ENCODE measurements at regions not wholly inside any gene's neighbourhood (a gene's known extent, or its start where the extent isn't known, plus 50 kb on each side); places are given as distances from the start of the nearest gene placed in this dataset.

DNA sequence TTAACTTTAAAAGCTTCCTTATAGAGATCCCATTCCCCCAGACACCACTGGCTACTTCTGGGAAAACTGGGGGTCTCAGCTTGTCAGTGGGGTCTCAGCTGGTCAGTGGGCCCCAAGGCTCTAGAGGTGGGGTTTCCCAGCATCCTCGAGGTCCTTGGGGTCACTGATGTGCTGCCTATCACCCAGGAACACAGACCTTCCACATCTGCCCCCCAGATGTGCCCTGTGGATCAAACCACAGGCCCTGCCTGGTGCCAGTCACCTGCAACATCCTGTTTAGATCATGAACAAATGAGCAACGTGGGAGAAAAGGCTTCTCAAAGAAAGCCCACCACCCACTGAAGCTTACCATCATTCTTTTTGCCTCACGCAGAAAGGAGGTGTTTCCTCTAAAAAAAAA lies 165.6 kb upstream of the FSTL4 start:
- no peak for FAIRE-seq
- no peak for DNase-seq (ENCODE audit: low spot score)

DNA sequence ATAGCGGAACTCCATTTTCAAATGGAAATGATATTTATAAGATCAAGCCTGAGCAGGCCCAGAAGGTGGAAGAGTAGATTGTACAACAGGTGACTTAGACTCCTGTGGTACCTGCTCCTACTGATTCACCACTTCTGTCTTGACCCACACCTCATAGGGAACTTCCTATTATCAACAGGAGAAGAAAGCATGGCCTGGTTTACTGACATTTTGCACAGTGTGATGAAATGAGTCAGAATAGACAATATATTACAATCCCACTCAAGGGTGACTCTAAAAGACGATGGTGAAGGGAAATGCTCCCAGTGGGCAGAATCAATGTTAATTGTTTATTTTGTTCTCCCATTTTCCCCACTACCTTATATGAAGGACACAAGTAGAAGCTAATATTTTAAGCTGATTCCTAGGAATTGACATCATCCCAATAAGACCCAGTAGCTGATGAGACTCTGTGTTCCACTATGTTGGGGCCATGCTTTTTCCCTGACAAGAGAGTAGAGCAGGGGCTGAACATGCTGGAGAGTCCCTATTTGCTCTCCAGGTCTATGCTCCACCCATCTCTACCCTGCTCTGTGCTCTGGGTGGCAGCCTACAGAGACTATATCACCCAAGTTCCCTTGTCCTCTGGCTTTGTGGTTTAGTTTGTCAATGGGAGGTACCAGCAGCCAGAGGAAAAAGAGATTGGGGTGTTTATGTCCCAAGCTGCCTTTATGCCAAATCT lies 163.4 kb upstream of the FSTL4 start:
- DNase-seq (ENCODE audit: low spot score) (no peak), FAIRE-seq (no peak)

DNA sequence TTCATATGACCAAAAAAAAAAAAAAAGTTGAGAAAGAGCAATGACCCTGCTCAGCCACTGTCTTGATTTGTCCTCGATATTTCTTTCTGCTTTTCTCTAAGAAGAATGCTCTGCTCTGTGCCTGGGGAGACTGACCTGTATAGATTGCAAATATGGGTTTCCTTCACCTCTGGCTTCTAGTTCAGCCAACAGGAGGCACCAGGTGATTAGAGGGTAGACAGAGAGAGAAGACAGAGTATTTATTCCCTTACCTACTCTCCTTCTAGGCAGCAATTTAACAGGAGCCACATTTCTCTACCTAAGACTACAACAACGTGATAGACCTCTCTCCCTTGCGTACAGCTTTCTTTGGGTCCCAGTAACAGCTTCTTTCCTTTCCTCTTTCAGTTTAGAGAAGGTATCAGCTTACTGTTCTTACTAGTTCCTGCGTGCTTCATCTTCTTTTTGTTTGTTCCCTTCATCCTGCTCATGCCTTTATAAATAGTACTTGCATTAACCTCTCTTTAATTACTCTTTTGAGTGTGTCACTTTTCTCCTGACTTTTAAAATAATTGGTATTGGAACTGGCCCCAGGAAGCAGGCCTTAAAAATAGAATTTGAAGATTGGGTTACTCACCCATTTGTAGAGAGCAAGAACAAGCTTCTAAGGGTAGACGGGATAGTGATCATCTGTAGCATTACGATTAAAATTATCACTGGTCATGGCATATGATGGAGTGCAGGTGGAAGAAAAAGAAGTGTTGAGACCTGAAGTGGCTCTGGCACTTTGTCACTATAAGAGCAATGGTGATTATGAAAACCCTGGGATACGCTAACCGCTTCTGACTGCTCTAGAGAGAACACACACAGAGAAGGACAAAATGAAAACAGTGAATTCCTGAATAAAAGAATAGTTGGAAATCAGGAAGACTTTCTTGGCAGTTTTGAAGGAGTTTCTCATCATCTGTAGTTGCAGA lies 161.2 kb upstream of the FSTL4 start:
- DNase-seq (ENCODE audit: low spot score) (no peak), FAIRE-seq (no peak)

DNA sequence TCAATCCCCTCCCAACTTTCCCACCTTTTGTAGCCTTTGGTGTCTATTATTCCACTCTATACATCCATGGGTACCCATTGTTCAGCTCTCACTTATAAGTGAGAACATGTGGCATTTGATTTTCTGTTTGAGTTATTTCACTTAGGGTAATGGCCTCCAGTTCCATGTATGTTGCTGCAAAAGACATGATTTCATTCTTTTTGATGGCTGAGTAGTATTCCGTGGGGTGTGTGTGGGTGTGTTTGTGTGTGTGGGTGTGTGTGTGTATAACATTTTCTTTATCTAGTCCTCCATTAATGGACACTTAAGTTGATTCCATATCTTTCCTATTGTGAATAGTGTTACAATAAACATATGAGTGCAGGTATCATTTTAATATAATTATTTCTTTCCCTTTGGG lies 157.5 kb upstream of the FSTL4 start:
- DNase-seq (ENCODE audit: low spot score) (no peak), FAIRE-seq (no peak)

DNA sequence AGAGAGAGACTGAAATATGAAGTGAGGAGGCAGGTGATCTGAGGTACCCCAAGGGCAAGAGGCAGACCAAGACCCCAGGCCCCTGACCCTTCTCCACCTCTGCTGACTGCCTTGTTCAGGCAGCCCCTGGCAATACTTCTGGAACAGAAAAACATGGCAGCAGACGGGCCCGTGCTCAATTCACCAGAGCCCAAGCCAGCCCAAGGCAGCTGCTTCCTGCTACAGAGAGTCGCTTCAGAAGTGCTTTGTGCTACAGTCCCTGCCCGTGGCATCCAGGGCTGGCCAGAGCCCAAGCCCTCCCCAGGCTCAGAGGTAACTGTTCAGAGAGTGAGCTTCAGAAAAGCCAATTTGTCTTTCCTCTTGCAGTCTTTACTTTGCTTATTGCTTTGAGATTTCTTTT lies 151.4 kb upstream of the FSTL4 start:
- DNase-seq (ENCODE audit: low spot score): no peak
- no peak for FAIRE-seq

DNA sequence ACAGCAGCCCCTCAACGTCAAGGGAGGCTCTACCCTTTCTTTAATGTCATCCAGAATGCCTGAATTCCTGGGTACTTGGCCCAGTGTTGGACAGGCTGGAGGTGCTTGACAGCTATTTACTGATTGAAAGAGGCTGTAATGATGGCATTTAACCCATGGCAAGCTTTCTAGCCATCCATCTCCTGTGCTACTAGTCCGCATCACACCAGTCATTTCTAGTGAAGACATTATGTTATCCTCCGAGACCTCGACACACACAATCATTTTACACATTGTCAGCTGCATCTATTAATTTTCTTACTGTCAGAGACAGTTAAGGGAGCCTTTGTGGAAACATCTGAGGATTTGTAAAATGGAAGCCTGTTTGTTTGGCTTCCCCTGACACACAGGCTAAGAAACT lies 149.3 kb upstream of the FSTL4 start:
- no peak for FAIRE-seq

DNA sequence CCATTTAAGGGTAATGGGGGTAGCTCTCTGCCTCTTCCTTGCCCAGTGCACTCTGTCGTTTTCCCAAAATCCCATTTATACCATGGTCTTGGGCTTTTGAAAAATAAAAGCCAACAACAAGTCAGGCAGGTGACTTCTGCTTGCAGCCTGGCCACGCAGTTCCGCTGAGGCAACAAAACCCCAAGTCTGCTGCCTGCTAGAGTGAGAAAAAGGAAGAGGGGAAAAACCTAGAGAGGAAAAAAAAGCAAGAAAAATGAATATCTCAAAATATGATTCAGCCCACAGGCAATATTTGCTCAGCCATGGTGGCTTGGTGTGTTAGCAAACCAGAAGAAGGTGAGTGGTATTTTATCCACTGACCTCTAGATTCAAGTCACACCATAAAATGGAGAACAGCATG lies 148.2 kb upstream of the FSTL4 start:
- no peak for FAIRE-seq

More for the DNA sequence above, 149.3 kb upstream of the FSTL4 start:
- no peak for DNase-seq (ENCODE audit: low spot score)

DNA sequence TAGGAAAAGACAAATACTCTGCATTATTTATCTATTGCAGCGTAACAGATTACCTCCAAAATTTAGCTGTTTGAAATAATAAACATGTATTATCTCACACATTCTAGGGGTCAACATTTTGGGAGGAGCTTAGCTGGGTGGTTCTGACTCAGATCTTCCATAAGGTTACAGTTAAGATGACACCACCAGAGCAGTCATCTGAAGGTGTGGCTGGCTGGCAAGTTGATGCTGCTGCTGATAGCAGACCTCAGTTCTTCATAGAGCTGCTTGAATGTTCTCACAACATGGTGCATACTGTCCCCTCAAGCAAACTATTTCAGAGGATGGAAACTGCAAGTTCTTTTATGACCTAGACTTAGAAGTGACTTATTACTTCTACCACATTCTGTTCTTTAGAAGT lies 146.3 kb upstream of the FSTL4 start:
- DNase-seq (ENCODE audit: low spot score) (no peak), FAIRE-seq (no peak)

More for the DNA sequence above, 148.2 kb upstream of the FSTL4 start:
- no peak for DNase-seq (ENCODE audit: low spot score)

DNA sequence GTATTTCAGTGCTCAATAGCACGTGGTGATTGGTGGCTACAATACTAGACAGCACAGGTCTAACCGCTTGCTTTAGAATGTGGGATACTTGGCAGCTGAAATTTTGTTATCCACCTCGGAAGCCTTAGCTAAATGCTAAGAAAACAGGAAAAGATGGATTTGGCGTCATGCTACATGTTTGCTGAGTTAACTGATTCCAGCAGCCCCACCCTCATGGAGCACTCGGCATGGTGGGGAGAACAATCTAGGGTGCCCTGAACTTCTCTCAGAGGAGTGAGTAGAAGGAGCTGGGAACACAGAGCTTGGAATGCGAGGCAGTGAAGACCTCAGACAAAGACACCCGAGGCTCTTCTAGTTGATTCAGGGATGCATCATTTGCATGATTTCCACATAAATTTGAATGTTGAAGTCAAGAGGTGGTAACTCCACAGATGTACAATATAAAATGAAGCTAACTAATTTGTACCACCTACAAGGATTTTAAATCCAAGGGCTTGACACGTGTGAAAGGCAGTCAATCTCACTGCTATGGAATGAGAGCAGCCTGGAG lies 145.1 kb upstream of the FSTL4 start:
- no peak for FAIRE-seq

DNA sequence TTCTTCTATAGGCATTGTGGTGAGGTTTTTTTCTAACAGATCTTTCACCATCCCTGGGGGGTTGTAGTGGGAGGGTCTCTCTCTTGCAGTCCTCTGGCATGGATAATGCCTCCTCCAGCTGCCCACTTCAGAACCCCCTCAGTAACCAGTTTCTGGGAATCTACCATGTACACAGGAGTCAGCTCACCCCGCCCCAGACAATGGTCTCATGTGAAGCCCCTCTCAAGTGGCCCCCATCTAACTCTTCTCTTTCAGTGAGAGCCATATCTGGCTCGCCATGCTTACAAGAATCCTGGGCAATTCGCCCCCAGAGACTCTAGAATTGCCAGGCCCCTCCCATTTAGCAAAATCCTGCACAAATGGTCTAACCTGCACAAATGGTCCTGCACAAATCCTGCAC lies 144.4 kb upstream of the FSTL4 start:
- FAIRE-seq: no peak
- DNase-seq (ENCODE audit: low spot score): no peak

More for the DNA sequence above, 145.1 kb upstream of the FSTL4 start:
- no peak for DNase-seq (ENCODE audit: low spot score)

DNA sequence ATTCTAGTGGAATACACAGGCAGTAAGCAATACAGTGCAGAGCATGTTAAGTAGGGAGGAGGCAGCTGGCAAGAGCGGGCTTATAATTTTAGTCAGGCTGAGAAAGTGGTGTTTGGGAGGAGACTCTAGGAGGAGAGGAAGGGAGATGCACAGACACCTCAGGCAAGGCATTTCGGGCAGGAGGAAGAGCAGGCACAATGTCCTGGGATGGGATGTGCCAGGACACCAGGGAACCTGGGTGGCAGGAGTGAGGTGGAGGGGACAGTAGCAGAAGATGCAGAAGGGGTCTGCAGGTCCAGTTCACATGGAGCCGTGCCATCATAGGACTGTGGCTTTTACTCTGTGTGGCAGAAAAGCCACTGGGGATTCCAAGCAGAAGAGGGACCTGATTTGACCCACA lies 143.7 kb upstream of the FSTL4 start:
- DNase-seq (ENCODE audit: low spot score) (no peak), FAIRE-seq (no peak)

DNA sequence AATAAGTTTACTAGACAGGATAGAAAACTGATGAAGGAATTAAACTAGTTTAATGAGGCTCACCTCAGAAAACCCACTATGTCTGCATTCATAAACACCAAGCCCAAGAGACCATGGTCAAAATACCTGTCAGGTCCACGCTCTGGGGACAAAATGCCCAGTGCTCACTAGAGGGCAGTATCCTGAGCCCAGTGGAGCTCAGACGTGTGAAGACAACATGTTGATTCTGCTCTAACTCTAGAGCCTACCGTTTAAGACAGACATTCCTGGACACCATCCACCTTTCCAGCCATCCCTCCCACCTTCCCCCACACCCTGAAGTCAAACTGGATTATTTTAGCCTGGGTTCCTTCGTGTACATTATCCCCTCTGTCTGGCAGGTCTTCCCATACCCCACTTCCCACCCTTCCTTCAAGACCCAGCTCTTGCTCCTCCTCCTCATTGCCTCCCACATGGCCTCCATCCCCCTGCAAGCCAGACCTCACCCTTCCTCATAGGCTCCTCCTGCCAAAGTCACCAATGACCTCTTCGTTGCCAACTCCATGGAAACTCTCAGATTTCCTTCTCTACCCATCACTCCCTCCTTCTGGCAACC lies 142.3 kb upstream of the FSTL4 start:
- DNase-seq (ENCODE audit: low spot score) (peak; percentile 17), FAIRE-seq (no peak)

DNA sequence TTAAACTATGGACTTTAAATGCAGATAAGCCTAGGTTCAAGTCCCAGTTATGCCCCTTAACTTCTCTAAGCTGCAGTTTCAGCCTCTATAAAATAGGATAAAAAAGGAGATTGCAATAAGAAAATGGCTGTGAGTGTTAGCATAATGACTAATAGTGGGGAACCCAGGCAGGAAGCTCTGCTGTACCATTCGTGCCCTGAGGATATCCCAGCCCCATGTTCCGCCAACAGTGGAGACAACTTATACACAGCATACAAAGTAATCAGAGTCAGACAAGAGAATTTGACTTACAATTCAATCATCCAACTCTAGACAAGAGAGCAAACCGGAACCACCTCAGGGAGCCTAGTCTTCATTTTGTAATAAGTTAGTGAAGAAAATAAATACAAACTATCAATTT lies 141.5 kb upstream of the FSTL4 start:
- DNase-seq (ENCODE audit: low spot score): no peak
- no peak for FAIRE-seq

DNA sequence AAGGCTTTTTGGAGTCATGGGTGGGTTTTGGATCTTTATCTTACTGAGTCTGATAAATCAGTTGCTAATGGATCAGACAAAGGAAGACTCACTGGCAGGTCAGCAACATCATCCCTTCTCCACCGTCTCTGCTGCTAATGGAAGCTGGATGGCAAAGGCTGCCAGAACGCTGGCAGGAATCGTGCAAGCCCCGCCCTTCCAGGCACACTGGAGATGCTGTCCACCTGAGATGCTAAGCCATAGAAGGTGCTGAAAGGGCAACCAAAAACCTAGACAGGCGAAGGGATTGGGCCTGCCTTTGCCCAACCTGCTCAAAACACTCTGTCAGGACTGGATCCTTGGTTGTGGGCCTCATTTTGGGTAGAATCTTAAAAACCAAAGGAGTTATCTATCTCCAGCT lies 139.5 kb upstream of the FSTL4 start:
- FAIRE-seq (no peak), DNase-seq (ENCODE audit: low spot score) (no peak)

DNA sequence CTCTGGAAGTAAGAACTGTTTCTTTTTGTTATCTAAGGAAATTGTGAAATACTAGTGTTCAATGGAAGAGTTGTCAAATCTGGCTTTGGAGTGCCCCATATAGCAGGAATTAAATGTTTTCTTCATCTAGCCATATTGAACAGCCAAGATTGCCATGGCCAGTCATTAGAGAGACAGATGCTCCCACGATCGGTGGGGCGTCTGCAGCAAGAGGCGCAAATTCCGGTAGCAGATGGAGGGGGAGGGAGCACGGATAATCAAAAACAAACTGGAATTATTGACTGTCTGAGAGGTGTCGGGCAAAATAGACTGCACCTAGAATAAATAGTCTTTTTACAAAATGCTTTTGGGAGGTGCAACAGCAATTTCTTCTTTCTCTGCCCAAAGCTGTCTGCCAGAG lies 139.1 kb upstream of the FSTL4 start:
- FAIRE-seq (no peak), DNase-seq (ENCODE audit: low spot score) (no peak)

DNA sequence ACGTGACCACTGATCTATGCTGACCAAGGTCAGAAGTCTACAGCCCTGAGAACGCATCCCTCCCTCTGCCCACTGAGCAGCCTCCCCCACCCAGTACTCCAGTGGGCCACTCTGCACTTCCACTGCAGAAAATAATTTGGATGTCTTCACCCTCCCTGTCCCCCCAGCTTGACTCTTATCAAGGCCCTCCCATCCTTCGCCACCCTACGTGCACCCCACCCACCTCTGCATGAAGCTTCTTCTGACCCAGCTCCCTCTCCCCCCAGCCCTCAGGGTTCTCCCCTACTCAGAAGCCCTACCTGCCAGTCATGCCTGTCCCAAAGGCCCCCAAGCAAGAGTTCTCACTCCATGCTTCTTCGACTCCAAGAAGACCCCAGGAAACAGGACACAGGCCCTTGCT lies 138.5 kb upstream of the FSTL4 start:
- FAIRE-seq: no peak

DNA sequence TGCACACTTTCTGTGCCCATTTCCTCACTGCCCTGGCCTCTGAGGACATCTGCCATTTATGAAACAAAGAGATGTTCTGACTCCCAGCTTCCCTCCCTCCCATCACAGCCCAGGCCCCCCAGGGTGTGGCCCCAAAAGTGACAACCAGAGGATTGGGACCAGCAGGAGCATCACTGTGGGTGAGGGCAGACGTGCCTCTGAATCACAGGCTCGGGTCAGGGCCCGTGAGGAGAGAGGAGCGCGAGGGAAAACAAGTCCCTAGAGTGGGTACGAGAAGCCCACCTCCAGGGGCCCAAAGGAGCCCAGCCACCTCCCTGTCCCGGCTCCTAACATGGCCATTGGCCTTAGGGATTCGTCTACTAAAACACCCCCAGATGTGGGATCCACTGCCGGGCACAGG lies 138.0 kb upstream of the FSTL4 start:
- no peak for FAIRE-seq

More for the DNA sequence above, 138.5 kb upstream of the FSTL4 start:
- DNase-seq (ENCODE audit: low spot score): no peak

DNA sequence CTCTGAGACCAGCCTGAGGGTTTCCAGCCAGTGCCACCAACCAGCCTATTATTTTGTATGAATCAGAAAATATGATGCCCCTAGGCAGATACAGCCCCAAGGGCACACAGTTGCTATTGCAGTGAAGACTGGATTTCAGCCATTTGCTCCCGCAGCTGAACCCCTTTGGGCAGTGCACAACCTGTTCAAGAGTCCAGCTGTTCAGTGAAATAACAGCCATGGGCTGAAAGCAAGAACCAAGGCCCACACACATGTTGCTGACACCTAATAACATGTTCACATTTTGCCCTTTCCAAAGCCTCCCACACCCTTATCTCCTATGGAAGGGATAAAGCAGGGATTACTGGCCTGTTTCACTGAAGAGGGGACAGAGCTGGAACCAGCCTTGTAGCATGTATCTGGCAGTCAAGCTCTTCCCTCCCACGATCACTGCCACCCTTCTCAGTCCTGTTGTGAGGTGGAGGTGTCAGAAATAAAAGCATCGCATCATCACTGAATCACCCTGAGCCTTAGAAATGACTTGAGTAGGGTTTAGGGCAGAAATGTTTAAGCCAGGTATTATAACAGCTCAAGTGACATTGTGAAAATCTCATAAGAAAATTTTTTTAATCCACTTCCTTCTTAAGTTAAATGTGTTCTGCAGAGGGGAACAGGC lies 137.1 kb upstream of the FSTL4 start:
- no peak for FAIRE-seq
- DNase-seq (ENCODE audit: low spot score): no peak

More for the DNA sequence above, 138.0 kb upstream of the FSTL4 start:
- DNase-seq (ENCODE audit: low spot score): no peak

DNA sequence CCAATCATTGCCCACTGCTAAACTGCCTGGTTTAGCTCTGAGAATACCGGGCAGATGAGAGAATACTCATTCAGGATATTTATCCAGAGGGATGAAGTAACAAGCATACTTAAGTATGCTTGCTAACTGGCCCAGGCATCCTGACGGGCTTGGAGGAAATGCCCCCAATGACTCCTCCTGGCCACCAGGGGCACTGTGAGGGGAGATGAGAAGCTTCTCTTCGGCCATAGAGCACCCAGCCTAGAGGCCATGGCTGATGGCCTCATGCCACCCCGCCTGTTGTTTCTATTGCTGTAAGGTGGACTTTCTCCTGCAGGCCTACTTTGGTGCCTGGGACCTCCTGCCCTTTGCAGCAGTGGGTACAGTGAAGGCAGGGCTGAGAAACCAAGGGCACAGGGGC lies 134.5 kb upstream of the FSTL4 start:
- DNase-seq (ENCODE audit: low spot score) (peak; percentile 33), FAIRE-seq (no peak)

DNA sequence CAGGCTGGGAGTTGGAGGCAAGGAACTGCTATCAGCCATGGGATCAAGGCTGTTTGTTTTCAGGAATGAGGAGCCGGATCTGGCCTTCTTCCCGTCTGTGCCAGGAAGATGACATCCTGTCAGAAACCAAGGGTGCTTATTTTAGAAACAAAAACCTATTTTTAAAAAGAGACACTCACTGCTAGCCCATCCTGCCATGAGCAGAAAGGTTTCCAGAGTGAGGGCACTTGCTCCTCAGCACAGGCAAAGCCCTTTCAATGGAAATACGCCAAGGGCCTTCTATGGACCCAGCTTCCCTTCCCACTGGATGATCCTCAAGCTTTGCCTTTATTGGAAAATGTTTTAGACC lies 132.6 kb upstream of the FSTL4 start:
- FAIRE-seq: no peak
- no peak for DNase-seq (ENCODE audit: low spot score)

Measured in urothelium cell line (cell line).